HL-60 (cell line): ENCODE measurements at regions not wholly inside any gene's neighbourhood (a gene's known extent, or its start where the extent isn't known, plus 50 kb on each side); places are given as distances from the start of the nearest gene placed in this dataset.

Source experiments
- DNase-seq, 2 experiments: peaks; one replicate each; pipeline ENCODE4 v3.0.0-alpha.2; 2010 to 2020; ENCODE audit warnings: low read depth in 1 of 2, low spot score in 1 of 2
- H3K27ac ChIP-seq: fragments of 250-450 bp; sonication (Bioruptor Pico); replicated peaks from 2 replicates; pipeline ENCODE4 v1.5.1; 2020; ENCODE audit warnings: mild to moderate bottlenecking, moderate library complexity
- H3K27me3 ChIP-seq: fragments of 250-450 bp; sonication (Bioruptor Pico); 2 replicates; pipeline ENCODE4 v1.5.1; 2021; ENCODE audit warnings: mild to moderate bottlenecking, moderate library complexity; ENCODE audit not compliant: insufficient read depth, poor library complexity, severe bottlenecking
- H3K4me3 ChIP-seq: replicated peaks from 2 replicates; pipeline ENCODE4 v1.5.1; 2011; ENCODE audit warnings: mild to moderate bottlenecking, control low read depth, low read length; ENCODE audit not compliant: insufficient read depth
- CTCF ChIP-seq: IDR thresholded peaks from one replicate; pipeline ENCODE4 v1.5.1; 2011; ENCODE audit warnings: low read length, control low read depth, inconsistent platforms; ENCODE audit not compliant: insufficient read depth
- GABPA ChIP-seq: IDR thresholded peaks from 2 replicates; pipeline ENCODE4 v1.6.1; 2012; ENCODE audit warnings: low read depth
- POLR2AphosphoS5 ChIP-seq: IDR thresholded peaks from 2 replicates; pipeline ENCODE4 v1.6.1; 2012; ENCODE audit warnings: low read depth
- REST ChIP-seq: IDR thresholded peaks from 2 replicates; pipeline ENCODE4 v1.6.1; 2012; ENCODE audit warnings: low read depth; ENCODE audit not compliant: insufficient replicate concordance
- SPI1 ChIP-seq: IDR thresholded peaks from 2 replicates; pipeline ENCODE4 v1.6.1; 2012; ENCODE audit warnings: low read depth, mild to moderate bottlenecking, borderline replicate concordance

GRCh38 chr14:27315477-27315876, 717.6 kb upstream of the NOVA1 start:
- H3K4me3 ChIP-seq = no peak overlapping the region
- no peak for TF ChIP-seq GABPA
- TF ChIP-seq CTCF = no peak
- no peak for TF ChIP-seq SPI1
- no peaks in the 10 kb centered on the region for H3K27me3 ChIP-seq
- no peak overlapping the region for H3K27ac ChIP-seq
- no peak for DNase-seq

GRCh38 chr14:27315947-27316346, 718.1 kb upstream of the NOVA1 start:
- TF ChIP-seq REST (no peak), GABPA (no peak), POLR2AphosphoS5 (no peak), SPI1 (no peak), CTCF (no peak)
- H3K27ac ChIP-seq = no peak overlapping the region
- no peaks in the 10 kb centered on the region for H3K27me3 ChIP-seq
- H3K4me3 ChIP-seq = no peak overlapping the region
- DNase-seq = no peak

DNA sequence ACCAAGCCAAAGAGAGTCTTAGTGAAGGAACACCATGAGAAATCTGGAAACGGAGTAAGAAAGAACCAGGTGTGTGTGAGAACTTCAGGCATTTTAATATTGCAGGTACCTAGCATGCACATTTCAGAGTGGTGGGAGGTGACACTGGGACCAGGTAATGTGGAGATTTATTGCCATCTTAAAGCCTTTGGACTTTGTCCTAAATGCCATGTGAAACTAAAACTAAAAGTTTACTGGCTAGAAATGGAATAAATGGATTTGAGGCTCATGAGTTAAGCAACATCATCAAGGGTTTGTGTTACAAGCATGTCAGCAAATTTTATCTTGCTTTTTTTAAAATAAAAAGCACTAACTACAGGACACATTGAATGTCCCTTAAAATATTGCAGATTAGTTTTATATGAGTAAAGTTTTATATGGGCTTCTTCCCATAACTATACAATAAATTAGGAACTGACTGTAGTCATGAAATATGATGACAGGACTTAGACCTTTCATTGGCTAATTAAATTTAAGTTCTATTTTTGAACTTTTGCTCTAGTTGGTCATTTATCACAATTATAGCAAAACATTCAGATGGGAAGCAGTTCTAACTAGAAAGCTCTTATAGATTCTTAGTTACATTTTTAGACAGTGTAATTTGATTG, 721.1 kb upstream of the NOVA1 start:
- Histone ChIP-seq H3K27me3 (no peaks in the 10 kb centered on the region), H3K4me3 (no peak overlapping the region), H3K27ac (no peak overlapping the region)
- TF ChIP-seq SPI1 = no peak
- no peak for TF ChIP-seq CTCF
- no peak for TF ChIP-seq POLR2AphosphoS5
- TF ChIP-seq GABPA = no peak
- TF ChIP-seq REST = no peak
- no peak for DNase-seq

DNA sequence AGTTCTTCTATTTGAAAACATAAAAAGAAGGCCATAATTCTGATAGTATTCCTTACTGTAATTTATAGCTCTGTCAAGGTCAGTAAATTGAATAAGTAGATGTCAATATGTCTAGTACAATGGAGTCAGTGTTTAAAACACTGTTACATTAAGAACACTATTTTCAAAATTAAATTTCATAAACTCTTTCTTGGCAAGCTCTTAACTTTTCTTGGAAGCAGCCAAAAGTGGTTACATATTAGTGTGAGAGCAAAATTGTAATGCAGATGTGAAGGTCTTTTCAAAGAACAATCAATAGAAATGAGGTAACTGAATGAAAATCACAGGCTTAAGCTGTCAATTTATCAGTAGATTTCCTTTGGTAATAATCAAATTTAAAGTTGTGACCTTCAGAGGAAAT, 722.4 kb upstream of the NOVA1 start:
- no peak overlapping the region for H3K27ac ChIP-seq
- H3K4me3 ChIP-seq = no peak overlapping the region
- TF ChIP-seq SPI1 (no peak), POLR2AphosphoS5 (no peak), GABPA (no peak), CTCF (no peak), REST (no peak)
- DNase-seq = no peak
- H3K27me3 ChIP-seq = no peaks in the 10 kb centered on the region
